Embryonic facial prominence (tissue), 1 donor: ENCODE measurements at regions not wholly inside any gene's neighbourhood (a gene's known extent, or its start where the extent isn't known, plus 50 kb on each side); places are given as distances from the start of the nearest gene placed in this dataset.

Experiments used
- DNase-seq: peaks from one replicate; pipeline ENCODE4 v3.0.0-alpha.2; 2016; ENCODE audit errors: extremely low spot score

DNA sequence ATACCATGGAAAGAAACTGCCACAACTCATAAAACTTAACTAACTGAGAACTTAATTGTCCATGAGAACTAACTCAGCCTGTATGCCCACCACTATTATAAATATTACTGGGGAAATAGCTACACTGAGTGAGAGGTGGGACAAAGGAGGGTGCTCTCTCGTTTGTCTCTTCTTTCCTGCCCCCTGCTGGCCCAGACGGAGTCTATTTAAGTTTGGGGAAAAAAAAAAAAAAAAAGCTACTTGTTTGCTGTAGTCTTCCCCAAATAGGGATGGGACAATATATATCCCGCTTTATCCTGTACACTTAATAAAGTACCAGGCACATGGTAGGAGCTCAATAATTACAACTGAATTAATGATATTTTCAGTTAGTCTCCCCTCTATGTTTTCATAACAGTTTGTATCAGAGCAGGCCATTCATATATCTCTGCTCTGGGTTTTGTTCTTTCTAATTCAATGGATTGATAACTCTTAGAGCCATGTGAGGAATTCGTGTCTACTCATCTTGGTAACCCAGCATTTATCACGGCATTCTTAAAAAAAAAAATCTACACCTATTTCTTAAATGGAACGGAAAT lies 647.6 kb upstream of the PKDCC start:
- DNase-seq: no peak

DNA sequence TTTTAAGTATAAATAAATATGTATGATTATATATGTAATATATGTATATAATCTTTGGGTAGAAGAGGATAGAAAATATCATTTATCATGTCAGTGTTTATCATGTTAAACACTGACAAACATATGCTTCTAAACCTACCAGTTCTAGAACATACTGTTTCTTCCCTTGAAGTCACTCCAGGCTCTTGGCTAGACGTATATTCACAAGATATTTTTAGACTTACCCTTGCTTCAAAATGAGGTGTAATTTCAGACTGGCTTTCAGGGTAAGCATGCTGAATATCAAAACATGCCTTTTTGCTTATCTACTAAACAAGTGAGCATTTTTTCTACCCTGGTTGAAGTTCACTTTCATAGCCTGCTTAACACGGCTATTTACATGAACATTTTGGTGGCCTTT lies 642.4 kb upstream of the PKDCC start:
- DNase-seq: no peak

GRCh38 chr2:41409328-41409727 lies 638.5 kb upstream of the PKDCC start:
- no peak for DNase-seq

DNA sequence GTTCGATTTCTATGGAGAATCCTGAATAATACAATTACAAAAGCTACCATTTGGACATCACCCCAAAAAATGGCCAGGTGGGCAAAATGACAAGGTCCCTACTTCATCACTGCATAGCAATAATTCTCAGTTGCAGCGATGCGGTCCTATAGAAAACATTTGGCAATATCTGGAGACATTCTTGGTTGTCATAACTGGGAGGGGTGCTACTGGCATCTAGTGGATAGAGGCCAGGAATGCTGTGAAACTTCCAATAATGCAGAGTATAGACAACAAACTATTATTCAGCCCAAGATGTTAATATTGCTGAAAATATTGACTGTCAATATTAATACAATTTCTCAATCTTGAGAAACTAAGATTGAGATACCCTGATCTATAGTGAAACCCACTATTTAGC lies 637.8 kb upstream of the PKDCC start:
- DNase-seq: no peak

GRCh38 chr2:41413813-41414485 lies 633.9 kb upstream of the PKDCC start:
- no peak for DNase-seq

- no peak for DNase-seq
Measured at GRCh38 chr2:41414486-41415230, 633.2 kb upstream of the PKDCC start.

- DNase-seq: no peak
Measured at GRCh38 chr2:41417511-41417910, 630.3 kb upstream of the PKDCC start.

- DNase-seq: no peak
Measured at GRCh38 chr2:41420219-41420618, 627.6 kb upstream of the PKDCC start.

- DNase-seq: no peak
Measured at GRCh38 chr2:41420872-41421271, 626.9 kb upstream of the PKDCC start.

DNA sequence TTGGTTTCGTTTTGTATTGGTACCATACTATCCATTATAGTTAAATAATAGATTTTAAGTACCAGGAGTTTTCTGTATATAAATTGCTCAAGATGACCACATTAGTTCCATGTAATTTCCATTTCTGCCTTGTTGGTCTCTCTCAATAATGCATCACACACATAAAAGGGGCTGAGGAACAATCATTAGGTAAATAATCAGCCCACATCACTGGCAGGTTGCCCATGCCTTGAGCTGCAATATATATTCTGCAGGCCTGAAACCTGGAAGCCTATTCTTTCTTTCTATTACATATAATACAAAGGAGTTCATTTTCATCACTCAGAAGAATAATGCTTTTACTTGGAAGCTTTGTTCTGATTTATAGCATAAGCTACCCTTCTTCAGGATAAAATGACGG lies 616.1 kb upstream of the PKDCC start:
- no peak for DNase-seq

GRCh38 chr2:41432459-41432858 lies 615.4 kb upstream of the PKDCC start:
- DNase-seq: no peak

GRCh38 chr2:41434991-41435390 lies 612.8 kb upstream of the PKDCC start:
- no peak for DNase-seq

DNA sequence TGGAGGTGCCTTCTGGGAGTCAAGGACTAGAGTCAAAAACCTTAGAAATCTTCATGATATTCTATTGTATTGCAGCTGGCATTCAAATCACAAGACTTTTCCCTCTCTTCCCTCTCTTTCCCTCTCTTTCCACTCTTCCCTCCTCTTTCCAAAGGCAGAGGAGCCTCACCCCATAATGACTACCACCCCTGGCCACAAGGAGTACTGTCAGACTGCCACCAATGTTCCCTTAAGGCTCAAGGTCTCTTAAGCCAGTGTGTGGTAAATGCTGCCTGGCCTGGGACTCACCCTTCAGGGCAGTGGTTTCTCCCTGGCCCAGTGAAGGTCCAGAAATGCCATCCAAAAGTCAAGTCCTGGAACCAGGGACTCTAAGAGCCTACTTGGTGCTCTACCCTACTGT lies 605.9 kb upstream of the PKDCC start:
- DNase-seq: no peak

DNA sequence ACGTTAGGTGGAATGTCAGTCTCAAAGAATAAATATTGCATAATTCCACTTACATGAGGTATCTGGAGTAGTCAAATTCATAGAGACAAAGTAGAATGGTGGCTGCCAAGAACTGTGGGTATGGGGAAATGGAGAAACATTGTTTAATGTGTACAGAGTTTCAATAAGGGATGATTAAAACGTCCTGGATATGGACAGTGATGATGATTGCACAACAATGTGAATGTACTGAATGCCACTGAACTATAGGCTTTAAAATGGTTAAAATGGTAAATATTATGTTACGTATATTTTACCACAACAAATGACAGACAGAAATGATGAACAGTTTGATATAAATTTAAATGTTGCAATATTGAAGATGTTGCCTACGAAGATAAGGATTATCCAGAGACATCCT lies 602.0 kb upstream of the PKDCC start:
- DNase-seq: no peak

DNA sequence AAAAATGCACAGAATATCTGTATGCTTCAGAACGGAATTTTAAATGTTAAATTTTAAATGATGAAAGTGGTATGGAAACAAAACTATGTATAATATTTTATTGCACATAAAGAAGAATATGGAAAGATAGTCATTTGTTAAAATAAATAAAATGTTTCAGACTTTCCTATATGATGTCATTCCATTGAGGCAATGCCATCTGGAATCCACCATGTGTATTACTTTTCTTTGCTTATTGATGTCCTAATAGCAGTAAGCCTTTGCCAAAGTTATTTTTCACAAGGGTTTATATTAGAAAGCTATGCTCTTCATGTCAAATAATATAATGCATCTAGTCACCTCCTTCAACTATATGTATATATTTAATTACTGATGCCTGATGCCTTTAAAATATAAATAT lies 601.6 kb upstream of the PKDCC start:
- DNase-seq: no peak

DNA sequence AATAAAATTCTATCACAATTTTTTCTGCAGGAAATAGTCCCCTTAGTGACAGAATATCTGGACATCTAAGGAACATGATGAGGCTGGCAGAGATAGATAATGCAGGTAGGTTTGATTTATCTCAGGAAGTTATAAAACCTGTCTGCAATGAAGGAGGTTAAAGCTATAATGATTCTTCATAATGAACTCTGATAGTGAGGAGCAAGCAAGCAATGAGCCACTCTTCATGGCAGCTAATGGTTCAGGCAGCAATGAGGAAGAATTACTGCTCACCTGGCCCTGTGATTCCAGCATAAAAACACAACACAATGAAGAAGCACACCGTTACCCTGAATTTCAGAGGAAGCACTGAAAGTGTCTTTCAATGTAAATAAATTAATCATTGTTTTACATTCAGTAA lies 599.6 kb upstream of the PKDCC start:
- no peak for DNase-seq

- no peak for DNase-seq
Measured at GRCh38 chr2:41457026-41457425, 590.8 kb upstream of the PKDCC start.

GRCh38 chr2:41460661-41461060 lies 587.2 kb upstream of the PKDCC start:
- no peak for DNase-seq

DNA sequence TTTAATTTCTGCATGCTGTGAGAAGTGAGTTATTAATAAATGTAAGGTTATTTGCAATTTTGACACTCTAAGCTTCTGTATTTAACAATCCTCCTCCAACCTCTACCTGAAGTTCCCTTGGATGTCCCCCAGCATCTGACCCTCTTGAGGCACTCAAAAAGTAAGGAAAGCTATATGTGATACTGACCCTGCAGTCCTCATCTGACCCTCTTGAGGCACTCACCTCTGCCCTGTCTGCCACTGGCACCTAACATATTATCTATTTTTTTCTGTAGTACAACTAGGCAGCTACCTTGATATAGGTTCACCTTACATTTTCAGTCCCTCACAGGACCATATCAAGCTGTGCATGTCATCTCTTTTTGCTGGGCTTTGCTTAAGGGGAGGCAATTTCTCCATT lies 583.4 kb upstream of the PKDCC start:
- DNase-seq: no peak

GRCh38 chr2:41475959-41476358 lies 571.9 kb upstream of the PKDCC start:
- no peak for DNase-seq

DNA sequence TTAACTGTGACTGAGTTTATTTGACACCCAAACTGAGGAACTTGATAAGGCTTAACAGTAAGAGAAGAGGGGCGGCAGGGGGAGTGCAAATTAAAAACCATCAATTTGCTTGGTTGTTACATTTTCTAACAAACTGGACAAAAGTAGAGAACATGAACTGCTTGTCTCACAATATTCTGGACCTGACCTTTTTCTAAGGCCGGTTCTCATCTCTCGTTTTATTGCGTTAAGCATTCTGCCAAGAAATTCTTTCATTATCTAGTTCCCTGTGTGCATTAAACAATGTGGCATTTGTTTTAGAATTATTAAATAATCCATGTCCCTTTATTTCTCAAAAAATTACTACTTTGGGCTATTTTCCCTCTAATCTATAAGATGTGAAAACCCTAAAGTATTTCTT lies 565.2 kb upstream of the PKDCC start:
- no peak for DNase-seq

DNA sequence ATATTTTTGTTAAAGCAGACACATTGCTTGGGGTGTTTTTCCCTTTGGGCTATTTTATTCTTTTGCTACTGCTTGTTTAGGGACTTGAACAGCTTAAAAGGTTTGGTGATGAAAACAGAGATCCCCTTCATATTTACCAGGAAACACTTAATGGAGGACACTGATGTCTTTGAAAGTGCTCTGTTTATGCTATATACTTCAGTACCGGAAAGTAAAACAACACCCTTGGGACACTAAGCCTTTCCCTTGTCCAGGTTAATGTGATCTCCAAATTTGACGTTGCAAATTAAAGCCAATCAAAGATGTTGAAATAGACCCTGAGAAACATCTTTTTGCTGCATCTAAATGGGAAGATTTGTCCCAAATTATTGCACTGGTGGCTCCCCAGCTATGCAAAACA lies 564.6 kb upstream of the PKDCC start:
- DNase-seq: no peak
